GM21360 (cell line): ENCODE measurements at regions not wholly inside any gene's neighbourhood (a gene's known extent, or its start where the extent isn't known, plus 50 kb on each side); places are given as distances from the start of the nearest gene placed in this dataset.
"Not testable (repeated sequence)": the region's sequence is repeated elsewhere in the genome, so short reads cannot be mapped to it uniquely, and the experiment has no call there.

Source experiments
- ATAC-seq: cut with Tn5 transposase; IDR thresholded peaks from one replicate; pipeline ENCODE4 v1.9.1; 2021; ENCODE audit warnings: mild to moderate bottlenecking, moderate library complexity; ENCODE audit not compliant: unreplicated experiment

DNA sequence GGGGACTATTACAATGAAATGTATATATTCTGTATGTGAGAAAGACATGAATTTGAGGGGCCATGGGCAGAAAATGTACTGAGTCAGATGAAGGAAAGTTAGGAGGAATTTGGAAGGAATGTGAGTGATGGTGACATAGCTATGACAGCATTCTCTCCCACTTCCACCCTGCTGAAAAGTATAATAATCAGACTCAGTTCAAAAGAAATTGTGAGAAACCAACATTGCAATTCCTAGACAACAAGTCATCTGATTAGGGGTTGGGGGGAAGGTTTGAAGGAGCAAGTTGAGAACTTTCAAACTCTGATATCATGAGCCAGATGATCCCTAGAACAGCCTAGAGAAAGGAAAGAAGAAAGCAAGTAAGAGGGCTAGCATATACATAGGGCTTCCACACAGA lies 370.6 kb downstream of the DMRTA1 start:
- no peak for ATAC-seq

DNA sequence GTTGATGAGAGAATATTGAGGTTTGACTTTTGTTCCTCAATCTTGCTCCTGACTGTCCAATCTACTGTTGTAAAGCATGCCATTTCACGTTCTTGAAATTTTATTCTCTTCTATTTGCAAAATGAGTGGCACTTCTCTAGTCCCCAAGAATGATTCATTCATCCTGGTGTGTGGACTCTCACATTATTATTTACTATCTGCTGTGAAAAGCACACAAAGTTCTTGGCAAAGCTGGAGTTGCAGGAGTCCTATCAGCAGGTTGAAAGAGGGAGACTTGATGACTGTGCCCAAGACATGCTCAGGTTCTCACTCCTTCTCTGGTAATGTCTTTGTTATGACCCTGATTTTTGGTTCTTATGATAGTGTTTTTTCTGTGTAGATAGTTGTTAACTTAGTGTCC lies 382.6 kb downstream of the DMRTA1 start:
- no peak for ATAC-seq

DNA sequence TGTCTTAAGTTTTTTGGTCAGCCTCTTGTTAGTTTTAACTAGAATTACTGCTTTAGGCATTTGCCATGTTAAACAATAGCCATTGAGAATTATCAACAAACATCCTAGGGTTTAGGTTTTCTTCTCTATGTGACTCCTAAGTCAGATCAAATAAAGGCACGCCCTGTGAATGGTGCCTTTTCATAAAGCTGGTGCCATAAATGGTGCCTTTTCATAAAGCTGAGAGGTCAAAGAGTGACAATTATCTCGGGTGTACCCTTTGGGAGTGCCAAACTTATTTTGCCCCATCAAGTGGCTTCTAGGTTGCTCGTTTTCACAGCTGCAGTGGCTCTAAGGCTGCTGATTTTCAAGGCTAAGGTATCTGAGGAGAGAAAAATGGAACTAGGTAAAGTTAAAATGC lies 391.6 kb downstream of the DMRTA1 start:
- ATAC-seq: no peak

DNA sequence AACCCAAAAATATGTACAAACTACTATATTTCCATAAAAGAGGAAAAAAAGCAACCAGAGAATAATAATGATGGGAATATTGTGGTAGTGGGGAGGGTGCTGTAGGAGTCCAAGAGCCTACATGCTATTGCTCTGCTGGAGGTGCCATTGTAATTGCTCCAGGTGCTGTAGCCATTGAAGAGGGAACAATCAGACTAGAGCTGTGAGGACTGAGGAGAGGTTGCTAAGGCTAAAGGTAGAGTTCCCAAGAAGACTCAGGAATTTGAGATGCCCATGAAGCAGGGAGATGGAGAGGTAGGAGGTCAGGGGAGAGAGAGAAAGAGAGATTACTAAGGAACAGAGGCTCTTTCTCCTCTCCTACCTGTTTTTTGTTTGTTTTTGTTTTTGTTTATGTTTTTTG lies 394.0 kb downstream of the DMRTA1 start:
- ATAC-seq: no peak

DNA sequence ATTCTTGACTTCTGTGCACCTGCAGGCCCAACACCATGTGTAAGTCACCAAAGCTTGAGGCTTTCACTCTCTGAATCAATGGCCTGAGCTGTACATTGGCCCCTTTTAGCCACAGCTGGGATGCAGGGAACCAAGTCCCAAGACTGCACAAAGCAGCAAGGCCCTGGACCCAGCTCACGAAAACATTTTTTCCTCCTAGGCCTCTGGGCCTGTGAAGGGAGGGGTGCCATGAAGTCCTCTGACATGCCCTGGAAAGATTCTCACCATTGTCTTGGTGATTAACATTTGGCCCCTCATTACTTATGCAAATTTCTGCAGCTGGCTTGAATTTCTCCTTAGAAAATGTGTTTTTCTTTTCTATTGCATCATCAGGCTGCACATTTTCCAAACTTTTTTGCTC lies 398.6 kb downstream of the DMRTA1 start:
- ATAC-seq: not testable (repeated sequence)

DNA sequence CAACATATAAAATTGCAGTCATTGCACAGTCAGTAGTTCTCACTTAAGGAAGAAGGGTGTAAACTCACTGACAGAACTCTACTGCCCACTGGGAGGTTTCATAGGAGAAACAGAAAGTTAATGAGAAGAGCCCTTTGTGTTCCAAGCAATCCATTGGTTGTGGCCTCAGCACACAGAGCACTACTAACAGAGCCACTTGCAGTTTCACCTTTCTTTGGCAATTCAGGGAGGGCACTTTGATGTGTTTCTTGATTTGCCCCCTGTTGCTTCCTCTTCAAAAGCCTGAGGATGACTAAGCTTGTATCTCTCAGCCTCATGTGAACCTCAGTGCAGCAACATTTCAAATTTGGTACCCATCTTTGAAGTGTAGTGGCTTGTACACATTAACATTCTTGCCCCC lies 409.4 kb downstream of the DMRTA1 start:
- ATAC-seq: no peak

DNA sequence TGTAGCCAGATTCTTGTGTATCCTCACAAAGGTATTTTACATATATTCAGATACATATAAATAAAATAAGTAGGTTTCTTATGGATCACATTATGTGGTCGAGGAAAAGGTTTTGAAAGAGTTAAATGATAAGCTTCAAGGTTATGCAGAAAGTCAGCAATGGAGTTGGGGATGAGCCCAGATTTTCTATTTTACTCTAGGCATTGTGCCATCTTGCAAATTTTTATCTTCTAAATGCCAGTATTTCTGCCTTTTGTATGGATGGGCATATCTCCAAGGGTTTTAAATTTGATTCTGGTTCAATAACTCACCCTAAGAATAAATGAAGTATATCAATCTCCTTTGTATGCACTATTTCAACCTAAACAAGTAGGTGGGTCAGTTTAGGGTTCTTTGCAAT lies 410.7 kb downstream of the DMRTA1 start:
- ATAC-seq: no peak

- ATAC-seq: no peak
These were observed 416.5 kb downstream of the DMRTA1 start for GRCh38 chr9:22863106-22863505.

DNA sequence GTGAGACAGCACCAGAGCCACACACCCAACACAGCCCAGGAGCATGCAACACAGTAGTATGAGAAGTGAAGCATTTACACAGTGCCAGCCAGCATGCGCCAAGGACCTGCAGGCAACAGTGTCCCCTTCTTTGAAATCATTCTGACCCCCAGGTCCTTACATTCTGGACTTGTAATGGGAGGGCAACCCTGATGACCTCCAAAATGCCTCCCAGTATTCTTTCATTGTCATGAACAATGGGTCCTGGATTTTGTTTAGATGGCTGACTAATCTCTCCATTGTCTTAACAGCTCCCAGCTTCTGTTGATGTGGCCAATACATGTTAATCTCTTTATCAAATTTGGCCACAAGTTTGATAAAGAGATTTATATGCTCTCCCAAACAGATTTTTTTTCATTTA lies 417.1 kb downstream of the DMRTA1 start:
- no peak for ATAC-seq

- no peak for ATAC-seq
These were observed 446.7 kb downstream of the DMRTA1 start for GRCh38 chr9:22893196-22893843.

DNA sequence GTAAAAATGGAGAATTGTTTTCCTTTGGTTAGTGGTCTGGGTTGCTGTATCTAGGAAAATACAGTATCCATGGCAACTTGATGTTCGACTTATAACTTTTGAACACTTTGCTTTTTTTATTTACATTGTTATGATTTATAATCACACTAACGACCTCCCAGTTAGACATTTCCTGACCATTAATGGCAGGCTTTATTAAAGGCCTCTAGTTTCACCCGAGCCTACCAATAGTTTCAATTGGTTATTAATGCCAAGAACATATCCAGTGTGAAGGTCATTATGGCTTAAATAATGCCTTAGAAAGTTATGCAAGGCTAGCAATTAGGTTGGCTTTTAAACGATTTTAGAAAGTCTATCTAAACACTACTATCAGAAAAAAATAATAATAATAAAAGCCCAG lies 452.0 kb downstream of the DMRTA1 start:
- ATAC-seq: no peak

- no peak for ATAC-seq
These were observed 465.0 kb downstream of the DMRTA1 start for GRCh38 chr9:22911632-22912031.

- ATAC-seq: no peak
These were observed 466.4 kb downstream of the DMRTA1 start for GRCh38 chr9:22913026-22913425.

- ATAC-seq: no peak
These were observed 466.9 kb downstream of the DMRTA1 start for GRCh38 chr9:22913518-22913917.

DNA sequence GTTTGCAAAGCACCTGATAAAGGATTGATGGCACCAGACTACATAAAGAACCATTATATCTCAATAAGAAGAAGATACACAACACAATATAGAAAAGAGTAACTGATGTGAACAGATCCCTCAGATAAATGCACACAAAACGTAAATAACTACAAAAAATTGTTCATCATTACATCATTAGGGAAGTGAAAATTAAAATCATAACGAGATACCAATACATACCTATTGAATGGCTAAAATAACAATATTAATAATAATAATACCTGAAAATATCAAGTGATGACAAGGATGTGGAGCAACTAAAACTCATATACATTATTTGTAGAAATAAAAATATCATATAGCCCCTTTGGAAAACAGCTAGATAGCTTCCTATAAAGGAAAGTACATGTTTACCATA lies 469.5 kb downstream of the DMRTA1 start:
- ATAC-seq: no peak

GRCh38 chr9:22919423-22919822 lies 472.8 kb downstream of the DMRTA1 start:
- ATAC-seq: no peak

DNA sequence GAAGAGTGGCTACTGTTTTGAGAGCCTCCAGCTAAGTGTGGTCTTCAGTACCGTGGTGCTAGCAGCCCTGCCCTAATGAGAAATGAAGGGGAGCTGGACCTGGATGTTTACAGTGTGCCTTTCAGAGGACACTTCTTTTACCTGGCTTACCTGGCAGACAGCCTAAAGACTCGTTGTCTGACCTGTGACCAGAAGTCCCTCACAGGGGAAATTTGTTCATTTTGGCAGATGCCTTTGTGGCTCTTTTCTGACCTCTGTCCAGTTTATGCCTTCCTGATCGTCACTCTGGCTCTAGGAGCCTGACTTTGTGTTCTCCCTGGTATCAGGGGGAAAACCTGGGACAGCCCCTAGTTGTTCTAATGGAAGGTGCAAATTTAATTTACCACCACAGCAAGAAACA lies 475.1 kb downstream of the DMRTA1 start:
- no peak for ATAC-seq

- no peak for ATAC-seq
These were observed 475.6 kb downstream of the DMRTA1 start for GRCh38 chr9:22922222-22922621.

- ATAC-seq: no peak
These were observed 507.9 kb downstream of the DMRTA1 start for GRCh38 chr9:22954550-22954949.

DNA sequence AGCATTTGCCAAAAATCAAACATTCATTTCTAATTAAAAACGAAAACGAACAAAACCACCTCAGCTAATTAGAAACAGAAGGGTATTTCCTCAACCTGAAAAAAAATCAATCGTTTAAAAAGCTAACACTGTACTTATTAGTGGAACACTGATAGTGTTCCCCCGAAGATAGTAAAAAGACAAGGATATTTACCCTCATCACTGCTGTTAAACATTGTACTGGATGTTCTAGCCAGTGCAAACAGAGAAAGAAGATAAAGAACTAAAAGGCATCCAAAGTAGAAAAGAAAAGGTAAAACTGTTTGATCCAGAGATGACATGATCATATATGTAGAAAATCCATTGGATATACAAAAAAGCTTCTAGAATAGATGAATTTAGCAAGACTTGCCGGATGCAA lies 508.3 kb downstream of the DMRTA1 start:
- no peak for ATAC-seq

DNA sequence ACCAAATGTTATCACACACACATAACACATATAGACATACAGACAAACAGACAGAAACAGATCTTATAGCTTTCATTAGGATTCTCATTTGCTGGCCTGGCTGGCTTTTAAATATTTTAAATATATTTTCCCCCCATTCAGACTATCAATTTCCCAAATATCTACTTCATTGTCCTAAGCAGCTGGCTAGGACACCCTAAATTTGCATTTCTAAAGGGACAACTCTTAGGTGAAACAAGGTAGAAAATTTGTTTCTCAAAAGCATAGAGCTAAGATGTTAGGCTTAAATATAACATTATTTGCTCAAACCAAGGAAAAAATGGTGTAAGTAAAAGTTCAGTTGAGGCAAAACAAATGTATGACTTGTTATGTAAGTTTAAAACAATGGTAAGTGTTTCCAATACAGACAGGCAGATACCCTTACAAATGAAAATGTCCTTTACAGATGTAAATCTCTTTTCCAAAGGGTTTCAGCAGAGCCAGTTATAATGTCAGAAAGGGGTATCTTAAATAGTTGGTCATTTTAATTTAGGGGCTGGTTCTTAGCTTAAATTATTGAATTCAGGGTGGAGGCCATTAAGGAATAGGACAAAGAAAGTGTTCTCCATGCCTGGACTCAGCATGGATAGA lies 522.8 kb downstream of the DMRTA1 start:
- no peak for ATAC-seq

DNA sequence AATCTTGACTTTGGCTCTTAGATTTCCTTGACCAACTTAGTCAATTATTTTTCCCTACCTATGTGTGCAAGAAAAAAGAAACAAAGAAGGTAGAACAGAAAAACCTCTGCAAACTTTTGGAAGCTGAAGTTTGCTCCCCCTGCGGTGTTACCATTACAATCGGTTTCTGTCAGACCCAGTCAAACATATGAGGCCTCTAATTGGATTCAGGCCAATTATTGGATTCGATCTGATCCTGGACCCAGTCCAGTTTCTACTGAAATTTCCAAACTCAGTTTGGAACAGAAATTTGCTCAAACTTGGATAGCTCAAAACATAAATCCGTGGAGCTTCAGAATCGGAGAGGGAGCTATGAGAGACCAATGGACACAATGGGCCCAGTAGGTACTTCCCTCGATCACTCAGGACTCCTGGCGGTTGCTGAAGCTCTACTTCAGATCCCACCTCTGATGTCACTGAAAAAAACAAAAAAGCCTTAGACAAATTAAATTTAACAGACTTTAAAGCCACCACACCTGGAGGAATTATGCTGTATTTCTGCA lies 523.9 kb downstream of the DMRTA1 start:
- ATAC-seq: no peak

DNA sequence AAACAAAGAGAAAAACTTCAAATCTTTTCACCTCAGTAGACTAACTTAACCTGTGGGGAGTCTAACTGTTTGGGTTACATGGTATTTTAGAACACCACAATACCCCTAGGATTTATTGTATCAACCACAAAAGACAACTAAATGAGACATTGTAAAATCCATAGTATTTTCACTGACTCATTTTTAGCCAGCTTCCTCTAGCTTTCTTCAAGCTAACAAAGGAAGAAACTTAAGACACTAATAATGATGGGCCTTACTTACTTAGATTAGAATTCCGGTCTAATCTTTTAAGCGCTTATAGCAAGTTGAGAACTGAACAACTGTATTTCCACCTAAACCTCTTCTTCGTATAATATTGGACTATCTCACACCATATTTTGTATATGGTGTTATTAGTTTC lies 529.3 kb downstream of the DMRTA1 start:
- no peak for ATAC-seq
